Caco-2 (cell line): ENCODE measurements at regions not wholly inside any gene's neighbourhood (a gene's known extent, or its start where the extent isn't known, plus 50 kb on each side); places are given as distances from the start of the nearest gene placed in this dataset.
A peak's percentile ranks its signal among the peaks of the same experiment; 100 is the strongest.

Experiments
- BruUV-seq: library from RNA; stranded (reverse); fragments of 400-500 nt; replicated peaks from 2 replicates; lab custom pipeline; 2021; lab: Mats Ljungman, UMichigan
- CTCF ChIA-PET: fragments of 300-600 bp; sonication (Branson Sonifier 250); formaldehyde crosslinking; loops from one replicate; lab custom pipeline; 2022; ENCODE audit warnings: antibody characterized with exemption; lab: Charles Lee
- POLR2A ChIA-PET: fragments of 300-600 bp; sonication (Branson Sonifier 250); formaldehyde crosslinking; loops from one replicate; lab custom pipeline; 2022; ENCODE audit warnings: antibody characterized with exemption; lab: Charles Lee
- DNase-seq, 2 experiments: peaks; one replicate each; pipeline versions ENCODE4 v3.0.0 to v3.0.0-alpha.2; 2020 to 2022
- H3K27me3 ChIP-seq: replicated peaks from 2 replicates; pipeline ENCODE4 v1.6.0; 2011; ENCODE audit warnings: low read length; ENCODE audit not compliant: control insufficient read depth, insufficient read depth
- H3K36me3 ChIP-seq: 2 replicates; pipeline ENCODE4 v1.5.1; 2011; ENCODE audit warnings: low read length; ENCODE audit not compliant: control insufficient read depth, insufficient read depth
- H3K4me1 ChIP-seq: fragments of 250-450 bp; sonication (Bioruptor Pico); 2 replicates; pipeline ENCODE4 v1.5.1; 2020; ENCODE audit warnings: mild to moderate bottlenecking
- H3K4me3 ChIP-seq: 2 replicates; pipeline ENCODE4 v1.5.1; 2011; ENCODE audit warnings: low read depth, mild to moderate bottlenecking, control low read depth, low read length
- H3K9me3 ChIP-seq: fragments of 250-450 bp; sonication (Bioruptor Pico); 2 replicates; pipeline ENCODE4 v1.5.1; 2020; ENCODE audit warnings: mild to moderate bottlenecking, moderate library complexity
- H3K27ac Mint-ChIP-seq: one replicate; pipeline ENCODE4 v1.8.0; 2022; ENCODE audit warnings: mixed read lengths; ENCODE audit not compliant: unreplicated experiment
- H3K27me3 Mint-ChIP-seq: one replicate; pipeline ENCODE4 v1.8.0; 2022; ENCODE audit warnings: mixed read lengths; ENCODE audit not compliant: insufficient read depth, unreplicated experiment
- H3K36me3 Mint-ChIP-seq: one replicate; pipeline ENCODE4 v1.8.0; 2022; ENCODE audit warnings: mild to moderate bottlenecking, mixed read lengths; ENCODE audit not compliant: insufficient read depth, unreplicated experiment
- H3K4me1 Mint-ChIP-seq: one replicate; pipeline ENCODE4 v1.8.0; 2022; ENCODE audit warnings: low read depth, mixed read lengths; ENCODE audit not compliant: unreplicated experiment
- H3K4me3 Mint-ChIP-seq: one replicate; pipeline ENCODE4 v1.8.0; 2022; ENCODE audit warnings: mild to moderate bottlenecking, moderate library complexity, mixed read lengths; ENCODE audit not compliant: unreplicated experiment
- H3K9me3 Mint-ChIP-seq: one replicate; pipeline ENCODE4 v1.8.0; 2022; ENCODE audit warnings: mixed read lengths; ENCODE audit not compliant: unreplicated experiment
- CTCF ChIP-seq, 2 experiments: fragments of 200-600 bp in 1 of 2; IDR thresholded peaks; 1 replicate in 1 of 2; 2 replicates in 1 of 2; pipeline versions ENCODE4 v1.5.1 to v1.8.0; 2011 to 2022; ENCODE audit warnings: antibody characterized with exemption in 1 of 2, control low read depth in 1 of 2, inconsistent platforms in 1 of 2, low read depth in 1 of 2, low read length in 1 of 2, mild to moderate bottlenecking in 1 of 2, moderate library complexity in 1 of 2; ENCODE audit not compliant: insufficient read depth in 1 of 2, severe bottlenecking in 1 of 2, unreplicated experiment in 1 of 2
- intact Hi-C: fragments of 100-400 bp; cut with micrococcal nuclease; formaldehyde crosslinking; loops from one replicate; pipeline ENCODE4 v1.10.0; 2022; ENCODE audit not compliant: unreplicated experiment

- H3K4me1 Mint-ChIP-seq, result no peaks in the 10 kb centered on the region
- CTCF ChIA-PET, result no interaction called here
- H3K27me3 ChIP-seq, result no peaks in the 10 kb centered on the region
- H3K4me1 ChIP-seq, result no peaks in the 10 kb centered on the region
- H3K9me3 ChIP-seq, result peaks cover 11% of the 10 kb centered on the region
- peaks cover 7% of the 10 kb centered on the region for H3K9me3 Mint-ChIP-seq
- BruUV-seq, result no TSS peak
- H3K27me3 Mint-ChIP-seq, result no peaks in the 10 kb centered on the region
- no peaks in the 10 kb centered on the region for H3K36me3 ChIP-seq
- H3K27ac Mint-ChIP-seq, result no peak overlapping the region
- intact Hi-C loops, result no loop called here
- H3K4me3 ChIP-seq, result no peak overlapping the region
- TF ChIP-seq CTCF (IDR thresholded peaks at IDR 0.05; ENCODE audit: insufficient read depth in 1 of 2, low read depth in 1 of 2, low read length in 1 of 2, severe bottlenecking in 1 of 2, unreplicated experiment in 1 of 2), result no peak
- no peak for DNase-seq
- POLR2A ChIA-PET, result no interaction called here
- no peaks in the 10 kb centered on the region for H3K36me3 Mint-ChIP-seq
- H3K4me3 Mint-ChIP-seq, result no peak overlapping the region
These were observed 86.3 kb downstream of the NUS1 start for GRCh38 chr6:117761610-117762009.

GRCh38 chr6:117771403-117771802 lies 96.1 kb downstream of the NUS1 start:
- POLR2A ChIA-PET, result no interaction called here
- no peaks in the 10 kb centered on the region for H3K4me1 Mint-ChIP-seq
- Histone ChIP-seq H3K4me3 (no peak overlapping the region), H3K27me3 (no peaks in the 10 kb centered on the region), H3K36me3 (no peaks in the 10 kb centered on the region), H3K4me1 (no peaks in the 10 kb centered on the region), H3K9me3 (no peaks in the 10 kb centered on the region)
- CTCF ChIA-PET, result no interaction called here
- TF ChIP-seq CTCF (IDR thresholded peaks at IDR 0.05; ENCODE audit: insufficient read depth in 1 of 2, low read depth in 1 of 2, low read length in 1 of 2, severe bottlenecking in 1 of 2, unreplicated experiment in 1 of 2), result no peak
- H3K36me3 Mint-ChIP-seq, result no peaks in the 10 kb centered on the region
- H3K4me3 Mint-ChIP-seq, result no peak overlapping the region
- no peak for DNase-seq
- BruUV-seq, result no TSS peak
- peaks cover 19% of the 10 kb centered on the region for H3K27me3 Mint-ChIP-seq
- no peak overlapping the region for H3K27ac Mint-ChIP-seq
- H3K9me3 Mint-ChIP-seq, result peaks cover 8% of the 10 kb centered on the region
- intact Hi-C loops, result no loop called here

- peak in 1 of 2 experiments; percentile 47 for TF ChIP-seq CTCF (IDR thresholded peaks at IDR 0.05; ENCODE audit: insufficient read depth in 1 of 2, low read depth in 1 of 2, low read length in 1 of 2, severe bottlenecking in 1 of 2, unreplicated experiment in 1 of 2)
- Mint-ChIP-seq H3K4me3 (no peak overlapping the region), H3K27ac (no peak overlapping the region), H3K36me3 (no peaks in the 10 kb centered on the region), H3K4me1 (no peaks in the 10 kb centered on the region), H3K27me3 (peaks cover 16% of the 10 kb centered on the region), H3K9me3 (no peaks in the 10 kb centered on the region)
- Histone ChIP-seq H3K36me3 (no peaks in the 10 kb centered on the region), H3K4me3 (no peak overlapping the region), H3K27me3 (no peaks in the 10 kb centered on the region), H3K9me3 (no peaks in the 10 kb centered on the region), H3K4me1 (no peaks in the 10 kb centered on the region)
- ChIA-PET CTCF (interaction anchor here (0.6 to 1.0 kb wide), 2 partner anchors 30 to 327 kb away, joined by 3 to 6 read pairs; no protein-coding TSS in a partner anchor), POLR2A (no interaction called here)
- no TSS peak for BruUV-seq
- no peak for DNase-seq
- intact Hi-C loops, result no loop called here
These were observed 101.2 kb downstream of the NUS1 start for GRCh38 chr6:117776441-117776840.
